MM.1S (cell line): ENCODE measurements at regions not wholly inside any gene's neighbourhood (a gene's known extent, or its start where the extent isn't known, plus 50 kb on each side); places are given as distances from the start of the nearest gene placed in this dataset.

Experiments used
- DNase-seq: peaks from one replicate; pipeline ENCODE4 v3.0.0-alpha.2; 2015
- H2AFZ ChIP-seq: fragments of 300-600 bp; sonication (generic); 2 replicates; pipeline ENCODE4 v1.6.0; 2016; ENCODE audit warnings: antibody characterized with exemption, low read length
- H3F3A ChIP-seq: fragments of 300-600 bp; sonication (generic); 2 replicates; pipeline ENCODE4 v1.6.1; 2016; ENCODE audit warnings: mild to moderate bottlenecking, antibody characterized with exemption, low read length, moderate library complexity, mixed read lengths; ENCODE audit not compliant: insufficient read depth
- H3K27ac ChIP-seq: fragments of 300-600 bp; sonication (generic); 2 replicates; pipeline ENCODE4 v1.5.1; 2016; ENCODE audit warnings: mild to moderate bottlenecking, low read length
- H3K27me3 ChIP-seq: fragments of 300-600 bp; sonication (generic); replicated peaks from 2 replicates; pipeline ENCODE4 v1.6.0; 2016; ENCODE audit warnings: low read length; ENCODE audit not compliant: insufficient read depth
- H3K36me3 ChIP-seq: fragments of 300-600 bp; sonication (generic); replicated peaks from 2 replicates; pipeline ENCODE4 v1.6.1; 2016; ENCODE audit warnings: mild to moderate bottlenecking, low read length, mixed read lengths; ENCODE audit not compliant: insufficient read depth
- H3K4me1 ChIP-seq: fragments of 300-600 bp; sonication (generic); 2 replicates; pipeline ENCODE4 v1.6.1; 2016; ENCODE audit warnings: low read length, mixed read lengths
- H3K4me2 ChIP-seq: fragments of 300-600 bp; sonication (generic); 2 replicates; pipeline ENCODE4 v1.6.0; 2016; ENCODE audit warnings: low read depth, low read length
- H3K4me3 ChIP-seq: fragments of 300-600 bp; sonication (generic); 2 replicates; pipeline ENCODE4 v1.5.1; 2016; ENCODE audit warnings: low read length, mixed read lengths
- H3K79me2 ChIP-seq: fragments of 300-600 bp; sonication (generic); 2 replicates; pipeline ENCODE4 v1.6.1; 2016; ENCODE audit warnings: mixed run types, low read length, mixed read lengths
- H3K9ac ChIP-seq: fragments of 300-600 bp; sonication (generic); 2 replicates; pipeline ENCODE4 v1.6.1; 2016; ENCODE audit warnings: low read length, mixed read lengths
- H3K9me2 ChIP-seq: fragments of 300-600 bp; sonication (generic); replicated peaks from 2 replicates; pipeline ENCODE4 v1.6.1; 2016; ENCODE audit warnings: mild to moderate bottlenecking, low read length, mixed read lengths; ENCODE audit not compliant: insufficient read depth
- H3K9me3 ChIP-seq: fragments of 300-600 bp; sonication (generic); replicated peaks from 2 replicates; pipeline ENCODE4 v1.6.1; 2016; ENCODE audit warnings: mild to moderate bottlenecking, low read length, mixed read lengths; ENCODE audit not compliant: insufficient read depth
- H4K20me1 ChIP-seq: fragments of 300-600 bp; sonication (generic); 2 replicates; pipeline ENCODE4 v1.6.1; 2016; ENCODE audit warnings: mild to moderate bottlenecking, low read length, moderate library complexity, mixed read lengths; ENCODE audit not compliant: insufficient read depth
- EZH2 ChIP-seq: fragments of 300-600 bp; sonication (generic); optimal IDR thresholded peaks from 2 replicates; pipeline ENCODE3; 2017; ENCODE audit warnings: low read depth, mild to moderate bottlenecking, antibody characterized with exemption, low read length, mixed read lengths
- EZH2phosphoT487 ChIP-seq: fragments of 300-600 bp; sonication (generic); IDR thresholded peaks from 2 replicates; pipeline ENCODE4 v1.6.1; 2018; ENCODE audit warnings: antibody characterized with exemption, low read length
- TF ChIP-seq, protein P1 (sequence below): fragments of 300-600 bp; sonication (generic); IDR thresholded peaks from 2 replicates; pipeline ENCODE4 v1.5.1; 2016; ENCODE audit warnings: antibody characterized with exemption, low read length, mixed read lengths

GRCh38 chrX:2626750-2627149, 64.3 kb upstream of the CD99 start:
- Histone ChIP-seq H3K4me3 (no peak overlapping the region), H3K36me3 (0 out of 2 replicates have a peak, but pooled peaks cover 3% of the 10 kb centered on the region), H4K20me1 (no peaks in the 10 kb centered on the region), H3K27ac (no peak overlapping the region), H3K9me3 (no peaks in the 10 kb centered on the region), H3K9ac (no peak overlapping the region), H3K79me2 (no peaks in the 10 kb centered on the region), H3K4me1 (no peaks in the 10 kb centered on the region), H3K4me2 (no peak overlapping the region), H3F3A (no peaks in the 10 kb centered on the region; the same call in 1 of the 2 replicates), H3K9me2 (no peaks in the 10 kb centered on the region), H3K27me3 (no peaks in the 10 kb centered on the region), H2AFZ (no peak overlapping the region)
- DNase-seq: no peak
- TF ChIP-seq EZH2phosphoT487 (no peak), EZH2 (no peak)
- TF ChIP-seq, protein P1, sequence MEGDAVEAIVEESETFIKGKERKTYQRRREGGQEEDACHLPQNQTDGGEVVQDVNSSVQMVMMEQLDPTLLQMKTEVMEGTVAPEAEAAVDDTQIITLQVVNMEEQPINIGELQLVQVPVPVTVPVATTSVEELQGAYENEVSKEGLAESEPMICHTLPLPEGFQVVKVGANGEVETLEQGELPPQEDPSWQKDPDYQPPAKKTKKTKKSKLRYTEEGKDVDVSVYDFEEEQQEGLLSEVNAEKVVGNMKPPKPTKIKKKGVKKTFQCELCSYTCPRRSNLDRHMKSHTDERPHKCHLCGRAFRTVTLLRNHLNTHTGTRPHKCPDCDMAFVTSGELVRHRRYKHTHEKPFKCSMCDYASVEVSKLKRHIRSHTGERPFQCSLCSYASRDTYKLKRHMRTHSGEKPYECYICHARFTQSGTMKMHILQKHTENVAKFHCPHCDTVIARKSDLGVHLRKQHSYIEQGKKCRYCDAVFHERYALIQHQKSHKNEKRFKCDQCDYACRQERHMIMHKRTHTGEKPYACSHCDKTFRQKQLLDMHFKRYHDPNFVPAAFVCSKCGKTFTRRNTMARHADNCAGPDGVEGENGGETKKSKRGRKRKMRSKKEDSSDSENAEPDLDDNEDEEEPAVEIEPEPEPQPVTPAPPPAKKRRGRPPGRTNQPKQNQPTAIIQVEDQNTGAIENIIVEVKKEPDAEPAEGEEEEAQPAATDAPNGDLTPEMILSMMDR: no peak

- no peaks in the 10 kb centered on the region for H4K20me1 ChIP-seq
These were observed 70.5 kb upstream of the CD99 start for GRCh38 chrX:2620576-2620975.

GRCh38 chrX:2618516-2618915, 72.6 kb upstream of the CD99 start:
- Histone ChIP-seq H3K9ac (no peak overlapping the region), H3F3A (no peaks in the 10 kb centered on the region; the same call in 1 of the 2 replicates), H3K27me3 (no peaks in the 10 kb centered on the region), H4K20me1 (no peaks in the 10 kb centered on the region), H2AFZ (no peak overlapping the region), H3K9me3 (no peaks in the 10 kb centered on the region), H3K4me3 (no peak overlapping the region), H3K9me2 (no peaks in the 10 kb centered on the region), H3K36me3 (no peaks in the 10 kb centered on the region), H3K4me1 (no peaks in the 10 kb centered on the region), H3K27ac (no peak overlapping the region), H3K4me2 (no peak overlapping the region), H3K79me2 (no peaks in the 10 kb centered on the region)
- TF ChIP-seq EZH2 (no peak), EZH2phosphoT487 (no peak)
- TF ChIP-seq, protein P1: no peak
- DNase-seq: no peak

More at GRCh38 chrX:2620576-2620975, 70.5 kb upstream of the CD99 start:
- no peak overlapping the region for H3K4me2 ChIP-seq
- H3K79me2 ChIP-seq: no peaks in the 10 kb centered on the region
- H3F3A ChIP-seq: no peaks in the 10 kb centered on the region; the same call in 1 of the 2 replicates
- H3K4me1 ChIP-seq: no peaks in the 10 kb centered on the region
- no peaks in the 10 kb centered on the region for H3K36me3 ChIP-seq
- H3K9ac ChIP-seq: no peak overlapping the region
- no peak for TF ChIP-seq EZH2
- TF ChIP-seq, protein P1: no peak
- TF ChIP-seq EZH2phosphoT487: no peak
- H3K27me3 ChIP-seq: no peaks in the 10 kb centered on the region
- H3K9me3 ChIP-seq: no peaks in the 10 kb centered on the region
- no peaks in the 10 kb centered on the region for H3K9me2 ChIP-seq
- DNase-seq: no peak
- H2AFZ ChIP-seq: no peak overlapping the region
- H3K4me3 ChIP-seq: no peak overlapping the region
- no peak overlapping the region for H3K27ac ChIP-seq
